GM19035 (cell line): ENCODE measurements at regions not wholly inside any gene's neighbourhood (a gene's known extent, or its start where the extent isn't known, plus 50 kb on each side); places are given as distances from the start of the nearest gene placed in this dataset.

Experiments
- ATAC-seq: cut with Tn5 transposase; IDR thresholded peaks from one replicate; pipeline ENCODE4 v1.9.1; 2021; ENCODE audit not compliant: unreplicated experiment

DNA sequence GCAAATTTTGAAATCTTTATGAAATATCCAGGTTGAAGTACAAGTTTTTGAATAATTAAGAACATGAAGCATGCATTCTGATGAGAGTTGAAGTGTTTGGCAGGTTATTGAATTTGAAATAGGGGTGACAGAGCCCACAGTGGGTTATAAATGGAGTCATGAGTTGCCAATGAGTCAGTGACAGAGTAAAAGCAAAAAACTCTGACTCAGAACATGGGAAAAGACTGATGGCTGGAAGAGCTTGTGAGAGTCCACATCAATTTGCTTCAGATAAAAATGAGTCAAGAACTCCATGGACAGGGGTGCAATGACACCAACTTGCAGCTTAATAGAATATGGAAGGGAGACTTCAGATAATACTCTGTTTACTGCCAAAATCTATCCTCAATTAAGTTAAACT is 105.3 kb downstream of the SLC6A15 start:
- no peak for ATAC-seq

DNA sequence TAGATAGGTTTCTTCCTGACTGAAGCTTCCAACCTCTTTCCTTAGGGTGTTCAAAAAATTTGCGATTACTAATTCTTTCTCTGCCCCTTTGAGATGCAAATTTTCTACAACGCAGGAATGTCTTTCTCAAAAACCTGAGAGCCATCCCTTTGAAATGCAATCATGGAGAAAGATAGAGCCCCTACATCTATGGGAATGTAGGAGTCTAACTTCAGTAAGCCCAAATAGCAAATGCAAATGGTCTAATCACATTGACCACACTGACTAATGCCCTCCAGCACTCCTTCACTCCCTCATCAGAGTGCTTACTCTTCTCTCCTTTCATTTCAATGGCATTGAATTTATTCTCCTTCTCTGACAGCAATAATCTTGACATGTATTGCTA is 107.1 kb downstream of the SLC6A15 start:
- no peak for ATAC-seq

DNA sequence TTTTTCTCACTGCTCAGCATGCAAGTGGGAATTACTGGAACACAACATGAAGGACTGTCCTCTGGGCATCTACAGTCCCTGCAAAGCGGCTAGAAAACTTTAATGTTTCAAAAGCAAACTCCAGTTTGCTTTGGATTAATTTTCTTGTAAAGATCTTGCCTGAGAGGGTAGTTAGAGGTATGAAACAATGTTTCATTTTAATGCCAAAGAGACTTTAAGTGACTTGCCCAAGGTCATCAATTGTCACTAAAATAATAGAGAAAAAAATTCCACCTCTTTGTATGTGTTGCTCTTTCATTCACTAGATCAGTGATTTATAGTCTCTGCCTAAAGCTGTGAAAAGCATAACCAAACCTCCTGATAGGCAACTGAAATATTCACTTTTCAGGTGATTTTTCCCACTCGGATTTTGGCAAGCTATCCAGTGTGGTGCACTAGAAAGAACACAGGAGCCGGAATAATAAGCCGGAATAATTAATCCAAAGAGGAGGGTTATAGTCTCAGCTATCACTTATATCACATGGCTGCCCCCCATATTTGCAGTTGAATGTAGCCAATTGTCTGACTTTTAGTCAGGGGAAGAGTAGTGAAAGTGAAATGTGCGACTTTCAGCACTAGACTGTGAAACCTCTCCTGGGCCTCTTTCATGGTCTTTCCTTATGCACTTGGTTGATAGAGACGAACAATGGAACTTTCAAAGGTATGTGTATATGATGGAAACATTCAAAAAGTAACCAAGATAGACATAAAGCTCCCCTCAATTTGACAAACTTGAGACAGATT is 107.7 kb downstream of the SLC6A15 start:
- ATAC-seq: no peak

GRCh38 chr12:84803661-84804060 is 108.9 kb downstream of the SLC6A15 start:
- no peak for ATAC-seq

DNA sequence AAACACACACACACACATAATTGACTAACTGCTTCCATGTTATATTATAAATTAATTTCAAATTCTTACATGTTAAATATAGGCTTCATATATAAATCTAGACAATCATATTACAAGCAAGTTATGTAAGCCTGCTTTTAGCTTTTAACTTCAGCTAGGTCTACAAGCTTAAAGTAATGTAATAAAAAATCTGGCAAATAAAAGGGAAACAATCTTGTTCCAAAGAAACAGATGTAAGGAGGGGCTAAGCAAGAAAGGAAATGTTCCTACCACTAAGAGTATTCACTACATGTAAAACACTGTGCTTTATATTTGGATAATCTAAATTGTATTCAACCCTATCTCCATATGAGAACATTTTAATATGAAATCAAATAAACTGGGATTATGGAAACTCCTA is 110.4 kb downstream of the SLC6A15 start:
- no peak for ATAC-seq

GRCh38 chr12:84793558-84794367 is 118.8 kb downstream of the SLC6A15 start:
- ATAC-seq: no peak

GRCh38 chr12:84791444-84791843 is 121.2 kb downstream of the SLC6A15 start:
- ATAC-seq: no peak

GRCh38 chr12:84789184-84789583 is 123.4 kb downstream of the SLC6A15 start:
- no peak for ATAC-seq

- no peak for ATAC-seq
Measured at GRCh38 chr12:84787253-84787652, 125.3 kb downstream of the SLC6A15 start.

DNA sequence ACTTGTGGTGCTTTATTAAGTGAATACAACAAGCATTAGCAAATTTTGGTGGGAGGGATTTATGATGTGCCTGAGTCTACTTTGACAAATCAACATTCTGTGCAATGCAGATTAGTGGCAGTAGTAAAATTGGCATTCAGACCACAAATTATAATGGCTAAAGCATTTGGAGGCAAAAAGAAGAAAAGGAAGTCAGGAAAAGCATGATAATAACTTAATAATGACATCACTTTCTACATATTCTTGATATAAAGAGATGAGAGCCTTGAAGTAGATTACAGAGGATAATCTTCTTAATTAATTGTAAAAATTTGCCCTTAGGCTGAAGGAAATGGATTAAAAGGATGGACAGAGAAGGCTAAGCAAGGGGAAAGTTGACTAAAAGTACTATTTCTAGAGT is 126.0 kb downstream of the SLC6A15 start:
- ATAC-seq: no peak

DNA sequence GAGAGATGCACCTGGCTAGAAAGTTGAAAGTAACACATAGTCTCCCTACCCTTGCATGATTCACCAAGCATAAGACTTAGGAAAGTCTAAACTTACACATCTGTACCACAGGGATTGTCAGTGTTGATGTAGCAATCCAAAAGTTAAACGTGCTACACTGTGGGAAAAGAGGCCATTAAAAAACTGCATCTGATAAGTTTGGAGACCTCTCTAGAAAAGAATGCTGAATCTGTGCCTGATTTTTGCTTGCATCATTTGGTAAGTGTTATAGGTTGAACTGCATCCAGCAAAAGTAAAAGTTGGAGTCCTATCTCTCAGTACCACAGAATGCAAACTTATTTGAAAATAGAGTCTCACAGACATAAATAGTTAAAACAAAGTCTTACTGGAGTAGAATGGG is 126.6 kb downstream of the SLC6A15 start:
- no peak for ATAC-seq

- no peak for ATAC-seq
Measured at GRCh38 chr12:84785281-84785680, 127.3 kb downstream of the SLC6A15 start.

DNA sequence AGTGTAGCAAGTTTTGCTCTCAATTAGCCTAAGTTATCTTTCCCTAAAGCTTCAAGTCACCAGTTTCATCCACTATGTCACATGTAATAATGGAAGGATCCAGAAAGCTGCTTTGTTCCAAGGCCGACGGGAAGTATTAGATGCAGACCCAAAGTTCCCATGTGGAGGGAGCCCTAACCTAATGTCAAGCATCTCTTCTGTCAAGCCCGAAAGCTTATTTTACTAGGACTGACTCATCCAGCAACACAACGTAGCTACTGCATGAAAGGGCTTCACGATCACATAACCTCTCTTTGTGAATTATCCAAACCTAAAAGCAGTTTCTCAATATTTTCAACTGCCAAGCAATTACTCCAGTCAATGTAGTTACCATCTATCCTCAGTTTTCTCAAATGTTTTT is 133.4 kb downstream of the SLC6A15 start:
- no peak for ATAC-seq

DNA sequence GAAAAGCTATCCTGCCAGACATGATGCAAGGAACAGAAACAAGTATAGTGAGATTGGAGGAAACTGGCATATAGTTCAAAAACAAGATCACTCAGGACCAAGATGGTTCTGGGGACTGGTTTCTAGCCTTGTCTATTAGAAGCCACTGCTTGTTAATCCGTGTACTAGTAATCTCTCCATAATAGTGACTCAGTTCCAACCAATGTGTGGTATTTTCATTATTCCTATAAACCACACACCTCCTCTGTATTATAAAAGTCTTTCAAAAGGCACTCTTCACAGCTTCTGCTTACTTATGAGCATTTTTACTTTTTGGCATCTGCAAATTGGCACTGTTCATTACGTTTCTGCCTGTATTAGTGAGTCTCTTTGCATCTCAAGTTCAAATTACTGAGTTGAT is 140.3 kb downstream of the SLC6A15 start:
- no peak for ATAC-seq

DNA sequence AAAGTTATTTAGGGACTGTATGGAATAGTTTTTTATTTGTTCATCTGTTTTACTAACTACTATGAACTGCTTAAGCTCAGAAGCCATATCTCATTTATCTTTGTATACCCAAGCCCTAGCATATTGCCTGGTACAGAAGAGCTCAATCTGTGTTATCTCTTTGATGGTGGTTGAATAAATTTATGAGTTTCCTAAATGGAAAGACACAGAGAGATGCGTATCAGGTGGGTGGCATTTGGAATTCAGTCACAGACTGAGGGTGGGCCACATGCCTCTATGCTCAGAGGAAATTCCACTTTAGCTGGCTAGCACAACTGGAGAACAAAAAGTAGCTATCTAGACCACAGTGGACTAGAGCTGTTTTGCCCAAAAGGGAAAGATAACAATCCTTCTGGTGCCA is 145.5 kb downstream of the SLC6A15 start:
- no peak for ATAC-seq

DNA sequence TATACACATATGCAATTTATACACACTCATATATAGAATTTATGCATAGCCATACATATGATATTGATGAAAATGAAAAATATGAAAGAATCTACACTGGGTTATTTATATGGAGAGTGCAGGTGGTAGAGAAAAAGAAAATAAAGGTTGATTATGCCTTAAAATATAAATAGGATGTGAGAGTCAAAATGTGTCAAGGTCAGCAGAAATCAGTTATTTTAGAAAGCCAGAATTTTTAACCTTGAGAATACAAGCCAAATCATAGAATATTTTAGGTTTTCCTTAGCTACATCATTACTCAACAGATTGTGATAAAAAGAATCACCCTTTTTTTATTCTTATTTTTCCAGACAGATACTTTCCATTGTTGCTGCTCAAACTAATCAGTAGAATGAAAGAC is 146.2 kb downstream of the SLC6A15 start:
- ATAC-seq: no peak

DNA sequence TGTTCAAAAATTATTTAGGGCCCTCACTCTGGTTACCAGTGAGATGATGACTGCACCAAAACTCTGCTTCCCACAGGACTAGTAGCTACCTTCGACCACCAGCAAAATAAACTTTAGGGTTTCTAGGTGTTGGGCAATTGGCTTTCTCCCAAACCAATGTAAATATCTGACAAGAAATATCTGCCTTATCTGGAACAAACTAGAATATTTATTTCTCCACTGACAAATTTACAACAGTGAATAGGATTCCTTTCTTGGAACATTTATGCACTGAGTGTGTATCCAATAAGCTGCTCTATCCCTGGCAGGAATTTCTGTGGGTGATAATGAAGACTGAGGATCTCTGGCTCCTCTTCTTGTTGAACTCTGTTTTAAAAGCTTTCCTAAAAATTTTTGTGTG is 148.6 kb downstream of the SLC6A15 start:
- no peak for ATAC-seq

DNA sequence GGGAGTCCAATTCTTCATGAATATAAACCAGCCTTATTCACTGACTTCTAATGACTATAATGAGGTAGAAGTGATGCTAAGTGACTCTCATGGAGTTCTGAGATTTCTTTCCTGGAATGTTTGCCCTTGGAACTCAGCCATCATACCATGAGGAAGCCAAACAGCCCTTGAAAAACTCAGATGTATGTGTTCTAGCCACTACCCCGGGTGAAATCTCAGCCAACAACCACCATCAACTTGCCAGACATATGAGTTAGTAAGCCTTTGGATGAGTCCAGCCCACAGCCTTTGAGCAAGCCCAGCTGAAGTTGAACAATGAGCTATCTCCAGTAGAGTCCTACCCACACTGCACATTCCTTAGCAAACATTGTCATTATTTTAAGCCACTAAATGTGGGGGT is 149.5 kb downstream of the SLC6A15 start:
- no peak for ATAC-seq

- ATAC-seq: no peak
Measured at GRCh38 chr12:84760091-84760865, 152.3 kb downstream of the SLC6A15 start.

GRCh38 chr12:84757978-84758377 is 154.6 kb downstream of the SLC6A15 start:
- no peak for ATAC-seq

- no peak for ATAC-seq
Measured at GRCh38 chr12:84756961-84757360, 155.6 kb downstream of the SLC6A15 start.

DNA sequence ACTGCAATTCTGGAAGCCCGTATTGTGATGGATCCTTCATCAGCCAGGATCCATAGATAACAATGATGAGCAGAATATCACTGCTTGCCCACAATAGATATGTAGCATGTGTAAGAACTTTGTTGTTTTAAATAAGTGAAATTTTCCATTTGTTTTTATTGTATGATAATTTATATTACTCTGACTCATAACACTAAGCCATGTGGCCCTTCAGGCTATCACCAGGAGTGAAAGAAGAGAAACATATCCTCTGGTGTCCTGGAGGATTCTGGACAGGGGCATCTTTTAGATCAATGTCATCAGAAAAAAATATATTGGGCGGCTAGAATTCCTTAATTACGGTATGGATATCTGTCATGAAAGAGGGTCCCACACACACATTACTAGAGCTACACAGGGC is 167.5 kb downstream of the SLC6A15 start:
- ATAC-seq: no peak
